Stimulated activated effector memory CD8-positive, alpha-beta T cell treated with anti-CD3 and anti-CD28 coated beads, Interleukin-12 subunit alpha, Interleukin-12 subunit beta, amount 100 ng/mL, for 72 hours (primary cell): ENCODE measurements at regions not wholly inside any gene's neighbourhood (a gene's known extent, or its start where the extent isn't known, plus 50 kb on each side); places are given as distances from the start of the nearest gene placed in this dataset.
"Not testable (repeated sequence)": the region's sequence is repeated elsewhere in the genome, so short reads cannot be mapped to it uniquely, and the experiment has no call there.

ENCODE experiments used
- ATAC-seq: fragments of 150-1000 bp; cut with Tn5 transposase; 2 replicates; pipeline ENCODE4 v1.10.0; 2021
- DNase-seq, 2 donors: peaks; one replicate each; pipeline ENCODE4 v3.0.0; 2021 to 2022; ENCODE audit warnings: low spot score in 2 of 2
- H3K27ac Mint-ChIP-seq: one replicate; pipeline ENCODE4 v1.8.0; 2022; ENCODE audit warnings: mild to moderate bottlenecking, mixed read lengths
- H3K36me3 Mint-ChIP-seq: one replicate; pipeline ENCODE4 v1.8.0; 2022; ENCODE audit warnings: mild to moderate bottlenecking, mixed read lengths
- H3K4me1 Mint-ChIP-seq: one replicate; pipeline ENCODE4 v1.8.0; 2022; ENCODE audit warnings: mixed read lengths
- H3K4me3 Mint-ChIP-seq: one replicate; pipeline ENCODE4 v1.8.0; 2022; ENCODE audit warnings: mild to moderate bottlenecking, mixed read lengths
- H3K9me3 Mint-ChIP-seq: one replicate; pipeline ENCODE4 v1.8.0; 2022; ENCODE audit warnings: mixed read lengths

DNA sequence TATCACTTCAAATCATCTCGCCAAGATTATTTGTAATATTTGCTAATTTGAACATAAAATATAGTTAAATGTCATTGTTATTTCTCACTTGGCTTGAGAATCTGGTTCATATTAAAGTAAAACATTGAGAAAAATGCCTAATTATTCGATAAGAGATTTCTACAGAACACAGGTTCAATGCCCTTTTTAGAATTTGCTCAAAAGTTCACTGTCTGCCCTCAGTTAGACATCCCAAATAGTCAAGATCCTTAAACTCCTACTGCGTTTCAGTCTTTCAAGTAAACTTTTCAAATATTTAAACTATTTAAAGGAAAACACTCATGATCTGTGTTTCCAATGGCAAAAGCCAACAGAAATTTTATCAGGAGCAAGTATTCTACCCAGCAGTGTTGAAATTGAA is 204.1 kb upstream of the AGTR1 start:
- ATAC-seq (no peak), DNase-seq (no peak)
- Mint-ChIP-seq H3K9me3 (peaks cover 22% of the 10 kb centered on the region), H3K4me3 (no peak overlapping the region), H3K36me3 (no peaks in the 10 kb centered on the region), H3K4me1 (no peaks in the 10 kb centered on the region), H3K27ac (no peak overlapping the region)

GRCh38 chr3:148494451-148494850 is 203.3 kb upstream of the AGTR1 start:
- Mint-ChIP-seq H3K27ac (no peak overlapping the region), H3K9me3 (peaks cover 19% of the 10 kb centered on the region)
- no peak for ATAC-seq

GRCh38 chr3:148500881-148501280 is 196.8 kb upstream of the AGTR1 start:
- no peak overlapping the region for H3K4me3 Mint-ChIP-seq
- ATAC-seq (no peak), DNase-seq (no peak)
- H3K36me3 Mint-ChIP-seq, result no peaks in the 10 kb centered on the region
- H3K9me3 Mint-ChIP-seq, result peaks cover 10% of the 10 kb centered on the region
- H3K4me1 Mint-ChIP-seq, result no peaks in the 10 kb centered on the region
- no peak overlapping the region for H3K27ac Mint-ChIP-seq

More at GRCh38 chr3:148494451-148494850, 203.3 kb upstream of the AGTR1 start:
- Mint-ChIP-seq H3K36me3 (no peaks in the 10 kb centered on the region), H3K4me1 (no peaks in the 10 kb centered on the region), H3K4me3 (no peak overlapping the region)
- DNase-seq, result no peak

GRCh38 chr3:148510116-148510515 is 187.6 kb upstream of the AGTR1 start:
- DNase-seq (no peak), ATAC-seq (no peak)
- no peak overlapping the region for H3K4me3 Mint-ChIP-seq
- H3K9me3 Mint-ChIP-seq, result peaks cover 10% of the 10 kb centered on the region
- H3K36me3 Mint-ChIP-seq, result no peaks in the 10 kb centered on the region
- no peak overlapping the region for H3K27ac Mint-ChIP-seq
- H3K4me1 Mint-ChIP-seq, result no peaks in the 10 kb centered on the region

- H3K4me3 Mint-ChIP-seq, result no peak overlapping the region
- DNase-seq, result no peak
- H3K9me3 Mint-ChIP-seq, result peaks cover 10% of the 10 kb centered on the region
- H3K4me1 Mint-ChIP-seq, result no peaks in the 10 kb centered on the region
- no peaks in the 10 kb centered on the region for H3K36me3 Mint-ChIP-seq
- H3K27ac Mint-ChIP-seq, result no peak overlapping the region
- no peak for ATAC-seq
Observed at GRCh38 chr3:148510561-148510960, 187.1 kb upstream of the AGTR1 start.

GRCh38 chr3:148512648-148513047 is 185.1 kb upstream of the AGTR1 start:
- Mint-ChIP-seq H3K9me3 (peaks cover 9% of the 10 kb centered on the region), H3K27ac (no peak overlapping the region), H3K36me3 (no peaks in the 10 kb centered on the region), H3K4me1 (no peaks in the 10 kb centered on the region), H3K4me3 (no peak overlapping the region)
- ATAC-seq (no peak), DNase-seq (no peak)

GRCh38 chr3:148513096-148513543 is 184.6 kb upstream of the AGTR1 start:
- Mint-ChIP-seq H3K27ac (no peak overlapping the region), H3K9me3 (peaks cover 11% of the 10 kb centered on the region), H3K4me1 (no peaks in the 10 kb centered on the region), H3K4me3 (no peak overlapping the region), H3K36me3 (no peaks in the 10 kb centered on the region)
- ATAC-seq, result no peak
- DNase-seq, result no peak

- Mint-ChIP-seq H3K9me3 (peaks cover 26% of the 10 kb centered on the region), H3K27ac (no peak overlapping the region), H3K4me3 (no peak overlapping the region), H3K36me3 (no peaks in the 10 kb centered on the region), H3K4me1 (no peaks in the 10 kb centered on the region)
- no peak for DNase-seq
- ATAC-seq, result no peak
Observed at GRCh38 chr3:148518520-148518919, 179.2 kb upstream of the AGTR1 start.

DNA sequence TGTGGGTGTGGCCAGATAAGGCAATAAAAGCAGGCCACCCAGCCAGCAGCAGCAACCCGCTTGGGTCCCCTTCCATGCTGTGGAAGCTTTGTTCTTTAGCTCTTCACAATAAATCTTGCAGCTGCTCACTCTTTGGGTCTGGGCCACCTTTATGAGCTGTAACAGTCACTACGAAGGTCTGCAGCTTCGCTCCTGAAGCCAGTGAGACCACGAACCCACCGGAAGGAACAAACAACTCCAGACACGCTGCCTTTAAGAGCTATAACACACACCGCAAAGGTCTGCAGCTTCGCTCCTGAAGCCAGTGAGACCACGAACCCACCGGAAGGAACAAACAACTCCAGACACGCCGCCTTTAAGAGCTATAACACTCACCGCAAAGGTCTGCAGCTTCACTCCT is 172.1 kb upstream of the AGTR1 start:
- ATAC-seq, H3K36me3 Mint-ChIP-seq, H3K27ac Mint-ChIP-seq, DNase-seq, H3K4me3 Mint-ChIP-seq, H3K4me1 Mint-ChIP-seq: not testable (repeated sequence)
- H3K9me3 Mint-ChIP-seq, result peaks cover 20% of the 10 kb centered on the region

- no peak for DNase-seq
- Mint-ChIP-seq H3K36me3 (no peaks in the 10 kb centered on the region), H3K27ac (no peak overlapping the region), H3K4me3 (no peak overlapping the region), H3K9me3 (peaks cover 12% of the 10 kb centered on the region), H3K4me1 (no peaks in the 10 kb centered on the region)
- ATAC-seq, result no peak
Observed at GRCh38 chr3:148528024-148528423, 169.7 kb upstream of the AGTR1 start.

DNA sequence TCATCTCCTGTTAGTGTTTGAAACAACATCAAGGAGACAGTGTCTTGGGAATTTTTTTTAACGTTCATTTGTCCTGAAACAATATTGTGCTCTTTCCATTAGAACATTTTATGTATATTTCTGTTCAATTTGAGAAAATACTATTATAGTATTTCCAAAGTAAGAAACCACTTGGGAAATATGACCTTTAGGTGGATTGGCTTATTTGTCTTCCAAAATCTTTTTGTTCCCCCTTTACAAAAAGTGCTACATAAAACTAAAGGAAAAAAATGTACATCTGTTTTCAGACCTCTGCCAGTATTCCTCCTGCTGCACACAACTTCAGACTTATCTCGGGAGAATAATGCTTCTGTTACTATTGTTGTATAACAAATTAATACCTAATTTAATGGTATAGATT is 165.9 kb upstream of the AGTR1 start:
- Mint-ChIP-seq H3K36me3 (no peaks in the 10 kb centered on the region), H3K9me3 (peaks cover 9% of the 10 kb centered on the region), H3K4me1 (no peaks in the 10 kb centered on the region), H3K4me3 (no peak overlapping the region), H3K27ac (no peak overlapping the region)
- DNase-seq (no peak), ATAC-seq (no peak)

DNA sequence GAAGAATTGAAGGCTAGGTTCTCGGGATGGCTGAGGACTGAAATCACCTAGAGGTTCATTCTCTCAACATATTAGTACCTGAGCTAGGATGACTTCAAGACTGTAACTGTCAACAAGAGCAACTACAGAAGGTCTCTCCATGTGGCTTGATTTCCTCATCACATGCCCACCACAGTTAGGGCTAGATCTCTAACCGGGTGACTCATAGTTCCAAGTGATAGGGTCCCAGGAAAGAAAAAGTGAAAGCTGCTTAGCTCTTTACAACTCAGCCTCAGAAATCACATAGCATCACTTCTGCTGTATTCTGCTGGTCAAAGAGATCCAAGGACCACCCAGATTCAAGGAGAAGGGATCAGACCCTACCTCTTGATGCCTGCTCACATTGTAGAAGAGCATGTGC is 165.4 kb upstream of the AGTR1 start:
- no peak for DNase-seq
- H3K9me3 Mint-ChIP-seq, result peaks cover 9% of the 10 kb centered on the region
- no peak overlapping the region for H3K27ac Mint-ChIP-seq
- no peaks in the 10 kb centered on the region for H3K4me1 Mint-ChIP-seq
- no peak for ATAC-seq
- H3K4me3 Mint-ChIP-seq, result no peak overlapping the region
- no peaks in the 10 kb centered on the region for H3K36me3 Mint-ChIP-seq

DNA sequence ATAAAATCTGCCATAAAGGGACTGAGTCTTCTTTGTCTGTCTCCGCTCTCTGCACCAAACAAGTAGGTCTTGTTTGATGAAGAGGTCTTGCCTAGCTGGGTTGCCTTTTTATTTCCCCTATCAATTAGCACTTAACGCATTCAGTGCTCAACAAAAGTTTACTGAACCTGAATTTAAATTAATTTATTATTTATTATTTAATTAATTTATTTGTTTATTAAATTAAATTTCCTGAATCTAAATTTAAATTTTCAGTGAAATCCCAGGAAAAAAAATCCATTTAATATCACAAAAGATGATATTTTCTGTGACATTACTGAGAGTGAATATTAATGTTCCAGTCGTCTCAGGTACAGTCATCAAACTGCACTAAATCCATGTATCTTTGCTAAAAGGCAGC is 164.9 kb upstream of the AGTR1 start:
- Mint-ChIP-seq H3K9me3 (peaks cover 9% of the 10 kb centered on the region), H3K4me3 (no peak overlapping the region), H3K36me3 (no peaks in the 10 kb centered on the region), H3K4me1 (no peaks in the 10 kb centered on the region), H3K27ac (no peak overlapping the region)
- no peak for DNase-seq
- ATAC-seq, result no peak

GRCh38 chr3:148534089-148534988 is 163.4 kb upstream of the AGTR1 start:
- Mint-ChIP-seq H3K36me3 (no peaks in the 10 kb centered on the region), H3K9me3 (peaks cover 9% of the 10 kb centered on the region), H3K4me3 (no peak overlapping the region), H3K4me1 (no peaks in the 10 kb centered on the region), H3K27ac (no peak overlapping the region)
- DNase-seq (no peak), ATAC-seq (no peak)

DNA sequence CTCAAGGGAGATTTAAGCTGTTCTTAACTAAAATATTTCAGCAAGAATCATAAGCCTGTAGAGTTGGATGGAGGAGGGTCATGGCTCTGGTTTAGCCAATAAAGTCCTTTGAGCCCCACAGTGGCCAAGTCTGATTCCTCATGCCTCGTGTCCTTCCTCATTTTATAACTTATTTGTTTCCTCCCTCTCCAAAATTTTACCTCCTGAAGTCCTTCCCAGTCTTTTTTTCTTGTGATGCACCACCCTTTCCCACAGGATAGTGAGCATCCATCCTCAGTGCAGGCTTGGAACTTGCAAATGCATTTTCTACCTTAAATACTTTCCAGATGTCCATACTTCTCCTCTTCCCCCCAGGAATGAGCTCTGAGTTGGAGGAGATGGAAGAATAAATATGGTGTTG is 162.7 kb upstream of the AGTR1 start:
- H3K4me1 Mint-ChIP-seq, result no peaks in the 10 kb centered on the region
- ATAC-seq (no peak), DNase-seq (no peak)
- no peak overlapping the region for H3K4me3 Mint-ChIP-seq
- no peak overlapping the region for H3K27ac Mint-ChIP-seq
- no peaks in the 10 kb centered on the region for H3K36me3 Mint-ChIP-seq
- H3K9me3 Mint-ChIP-seq, result peaks cover 11% of the 10 kb centered on the region

DNA sequence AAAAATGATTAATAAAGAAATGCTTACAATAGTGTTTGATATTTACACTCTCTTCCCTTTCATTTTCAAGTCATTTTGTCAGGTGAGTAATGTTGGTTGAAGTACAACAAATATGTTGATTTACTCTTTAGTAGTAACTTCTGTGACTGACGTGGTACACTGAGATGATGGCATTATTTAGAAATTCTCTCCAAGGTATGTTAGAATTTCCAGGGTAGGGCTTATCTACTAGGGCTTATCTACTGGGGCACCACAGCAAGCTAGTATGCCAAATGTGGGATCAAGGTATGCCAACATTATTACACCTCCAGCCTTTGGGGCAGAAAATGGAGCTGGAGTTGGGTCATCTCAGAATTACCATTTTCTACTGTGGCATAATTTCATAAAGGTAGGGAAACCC is 157.4 kb upstream of the AGTR1 start:
- peaks cover 2% of the 10 kb centered on the region for H3K9me3 Mint-ChIP-seq
- H3K36me3 Mint-ChIP-seq, result no peaks in the 10 kb centered on the region
- no peak overlapping the region for H3K4me3 Mint-ChIP-seq
- no peak overlapping the region for H3K27ac Mint-ChIP-seq
- no peak for DNase-seq
- ATAC-seq, result no peak
- no peaks in the 10 kb centered on the region for H3K4me1 Mint-ChIP-seq
